Stimulated activated CD8-positive, alpha-beta memory T cell treated with anti-CD3 and anti-CD28 coated beads, Interleukin-15, amount 100 ng/mL, for 4 hours (primary cell): ENCODE measurements at regions not wholly inside any gene's neighbourhood (a gene's known extent, or its start where the extent isn't known, plus 50 kb on each side); places are given as distances from the start of the nearest gene placed in this dataset.

Source experiments
- DNase-seq, 2 donors: peaks; one replicate each; pipeline ENCODE4 v3.0.0-alpha.2; 2020; ENCODE audit warnings: low read depth in 2 of 2

DNA sequence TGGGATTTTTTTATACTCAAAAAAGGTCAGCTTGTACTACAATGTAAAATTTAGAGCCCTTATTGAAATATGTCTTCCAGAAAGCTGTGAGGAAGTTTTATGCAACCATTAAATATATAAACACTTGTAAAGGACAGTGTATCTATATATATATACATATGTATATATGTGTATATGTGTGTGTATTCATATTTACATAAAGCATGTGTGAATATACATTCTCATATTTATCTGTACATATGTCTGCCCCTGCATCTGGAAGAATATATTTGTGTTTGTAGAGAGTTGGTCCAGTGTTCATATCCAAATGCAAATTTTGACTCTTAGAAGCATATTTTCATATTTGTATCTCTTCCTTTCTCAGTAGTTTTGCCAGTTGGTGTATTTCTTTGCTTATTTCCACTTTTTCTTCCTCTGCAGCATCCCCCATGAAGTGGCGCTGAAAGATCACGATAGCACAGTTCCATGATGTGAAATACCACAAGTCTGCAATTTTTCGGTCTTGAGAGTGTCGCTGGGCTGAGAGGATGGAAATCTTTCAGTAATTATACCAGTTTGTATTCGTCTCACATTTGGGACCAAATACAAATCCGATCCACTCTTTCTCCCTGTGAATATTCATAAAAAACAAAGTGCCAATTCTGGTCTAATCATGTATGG, 311.7 kb upstream of the DPH6 start:
- DNase-seq: no peak

- no peak for DNase-seq
These were observed 312.7 kb upstream of the DPH6 start for GRCh38 chr15:35858707-35859106.

- DNase-seq: no peak
These were observed 317.7 kb upstream of the DPH6 start for GRCh38 chr15:35863655-35864054.

GRCh38 chr15:35867356-35867755, 321.4 kb upstream of the DPH6 start:
- DNase-seq: no peak

DNA sequence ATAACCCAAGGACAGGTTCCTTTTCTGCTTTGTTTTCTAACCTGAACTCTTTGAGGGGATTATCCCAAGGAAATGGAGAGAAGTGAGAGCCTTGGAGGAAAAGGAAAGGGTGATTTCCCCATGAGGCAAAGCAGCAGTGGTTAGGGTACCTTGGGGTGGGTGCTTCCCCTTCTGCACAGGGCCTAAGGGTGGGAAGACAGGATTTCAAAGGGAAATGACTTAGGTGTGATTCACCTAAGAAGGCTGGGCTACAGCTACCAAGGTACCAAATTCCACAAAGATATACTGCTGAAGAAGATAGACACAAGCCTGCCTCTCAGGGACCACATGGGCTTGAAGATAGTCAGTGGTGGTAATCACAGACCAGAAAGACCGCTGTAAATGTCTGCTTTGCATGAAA, 325.3 kb upstream of the DPH6 start:
- DNase-seq: no peak

DNA sequence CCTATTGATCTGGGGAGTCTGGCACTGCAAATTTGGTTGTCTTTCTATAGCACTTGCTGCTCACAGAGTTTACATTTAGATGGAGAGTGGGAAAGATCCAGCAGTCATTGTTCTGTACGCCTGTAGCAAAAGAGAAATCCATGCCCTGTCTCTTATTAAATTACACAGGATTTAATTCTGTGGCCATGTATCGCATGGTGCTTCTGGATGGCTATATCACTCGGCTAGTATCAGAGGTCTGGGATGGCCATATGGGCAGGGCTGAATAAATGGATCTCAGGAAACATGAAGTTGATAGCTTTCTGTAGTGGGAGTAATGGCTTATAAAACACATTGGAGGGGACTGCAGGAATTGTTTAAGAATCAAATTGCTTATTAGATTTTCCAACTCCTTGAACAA, 325.8 kb upstream of the DPH6 start:
- no peak for DNase-seq

- DNase-seq: no peak
These were observed 326.6 kb upstream of the DPH6 start for GRCh38 chr15:35872577-35872976.

DNA sequence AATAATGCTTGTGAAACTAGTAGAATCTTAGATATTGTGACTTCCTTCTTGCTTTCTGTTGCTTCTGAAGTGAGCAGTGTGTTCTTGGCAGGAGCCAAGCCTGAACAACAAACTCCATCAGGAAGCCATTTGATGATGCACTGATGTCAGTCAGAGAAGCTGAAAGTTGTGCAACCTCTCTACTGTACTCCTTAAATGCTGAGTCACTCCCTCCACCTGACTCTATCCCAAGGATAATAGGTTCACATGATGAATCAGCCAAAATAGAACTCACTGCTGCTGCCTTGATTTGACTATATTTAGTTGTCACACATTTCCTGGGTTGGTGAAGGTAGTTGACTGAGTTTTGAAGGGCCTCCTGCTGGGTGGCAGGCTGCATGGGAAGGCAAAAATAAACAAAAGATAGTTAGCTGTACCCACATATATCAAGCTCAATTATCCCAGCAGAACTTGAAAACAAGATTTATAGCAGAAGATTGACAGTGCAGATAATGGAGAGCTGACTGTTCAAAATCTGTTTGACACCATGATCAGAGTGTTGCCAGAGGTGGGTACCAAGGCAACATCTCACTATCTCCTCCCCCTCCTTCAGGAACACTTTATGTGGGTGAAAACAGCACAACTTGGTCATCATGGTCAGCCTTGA, 328.4 kb upstream of the DPH6 start:
- DNase-seq: no peak

DNA sequence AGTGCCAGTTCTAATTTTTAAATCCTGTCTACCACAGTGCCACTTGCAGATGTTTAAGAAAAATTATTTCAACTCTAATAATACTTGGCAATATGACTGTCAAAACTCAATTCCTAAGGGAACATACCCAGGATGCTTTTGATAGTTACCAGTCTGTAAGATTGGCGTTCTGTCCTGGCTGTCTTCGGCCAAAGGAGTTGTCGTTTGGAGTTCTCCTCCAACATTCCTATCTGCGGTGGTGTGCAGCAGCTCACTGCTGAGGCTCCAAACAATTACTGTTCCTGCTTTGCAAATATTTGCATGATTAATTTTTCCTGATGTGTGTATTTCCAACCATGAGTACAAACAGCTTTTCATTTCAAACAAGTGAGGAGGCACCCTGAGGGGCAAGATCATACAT, 330.8 kb upstream of the DPH6 start:
- no peak for DNase-seq

DNA sequence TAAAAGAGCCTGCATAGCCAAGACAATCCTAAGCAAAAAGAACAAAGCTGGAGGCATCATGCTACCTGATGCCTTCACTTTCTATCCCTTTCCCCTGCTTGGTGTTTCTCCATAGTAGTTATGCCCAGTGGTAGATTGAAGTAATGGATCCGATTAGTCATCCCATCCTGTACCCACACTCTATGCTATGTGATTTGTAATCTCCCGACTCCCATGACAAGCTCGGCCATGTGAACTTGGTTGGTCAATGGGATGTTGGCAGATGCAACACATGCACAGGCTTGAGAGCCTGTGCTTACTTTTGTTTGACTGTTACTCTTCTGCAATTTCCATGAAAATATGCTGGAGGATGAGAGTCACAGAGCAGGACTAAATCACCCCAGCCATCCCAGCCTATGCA, 334.9 kb upstream of the DPH6 start:
- DNase-seq: no peak

DNA sequence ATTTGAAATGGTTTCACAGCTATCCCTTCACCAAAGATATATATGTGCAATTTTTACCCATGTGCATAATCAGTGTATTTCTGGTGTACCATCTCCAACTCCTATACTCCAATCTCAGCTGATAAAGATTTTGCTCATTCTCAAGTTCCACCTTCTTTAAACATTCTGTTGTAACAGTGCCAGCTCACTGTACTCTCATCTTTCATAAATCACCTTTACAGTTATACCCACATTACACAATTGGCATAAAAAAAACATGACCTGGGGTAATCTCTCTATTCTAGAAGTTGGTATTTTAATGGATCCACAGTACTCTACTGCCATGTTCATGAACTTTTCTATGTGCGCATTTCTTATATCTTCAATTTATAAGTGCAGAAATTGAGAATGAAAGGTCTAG, 339.9 kb upstream of the DPH6 start:
- DNase-seq: no peak

- DNase-seq: no peak
These were observed 340.8 kb upstream of the DPH6 start for GRCh38 chr15:35886765-35887164.

- DNase-seq: no peak
These were observed 342.9 kb upstream of the DPH6 start for GRCh38 chr15:35888815-35889214.

- no peak for DNase-seq
These were observed 361.5 kb upstream of the DPH6 start for GRCh38 chr15:35907511-35907910.

GRCh38 chr15:35909414-35909813, 363.4 kb upstream of the DPH6 start:
- DNase-seq: no peak

- DNase-seq: no peak
These were observed 364.3 kb upstream of the DPH6 start for GRCh38 chr15:35910227-35910626.

DNA sequence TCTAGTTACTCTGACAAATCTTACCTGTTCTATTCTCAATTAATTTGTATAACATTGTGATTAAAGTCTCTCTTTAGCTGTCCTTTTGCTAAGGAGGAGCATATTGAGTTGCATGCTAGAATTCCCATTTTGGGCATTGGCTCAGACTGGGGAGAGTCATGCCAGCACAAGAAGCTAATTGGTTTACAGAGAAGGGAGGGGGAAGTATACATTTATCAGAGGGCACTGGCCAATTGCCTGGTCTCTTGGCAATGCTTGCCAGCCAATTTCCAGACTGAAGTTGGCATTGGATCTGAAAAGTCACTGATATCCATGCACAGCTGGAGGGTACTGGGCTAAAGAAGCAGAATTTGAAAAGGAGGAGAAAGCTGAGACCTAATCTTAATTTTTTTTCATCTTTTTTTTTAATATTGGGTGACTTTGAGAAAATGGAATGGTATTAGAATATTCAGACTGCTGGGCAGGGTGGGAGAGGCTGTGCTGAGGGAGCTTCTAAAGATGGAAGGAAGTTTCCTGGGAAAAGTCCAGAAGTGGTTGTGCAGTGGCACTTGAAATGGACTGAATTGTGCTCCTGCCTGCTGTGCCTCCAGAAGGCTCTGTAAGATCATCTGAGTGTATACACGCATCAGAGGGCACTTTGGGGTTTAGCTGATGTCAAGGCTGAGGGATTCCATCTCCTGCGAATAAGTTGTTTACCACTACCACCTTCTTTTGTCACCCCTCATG, 365.2 kb upstream of the DPH6 start:
- no peak for DNase-seq

DNA sequence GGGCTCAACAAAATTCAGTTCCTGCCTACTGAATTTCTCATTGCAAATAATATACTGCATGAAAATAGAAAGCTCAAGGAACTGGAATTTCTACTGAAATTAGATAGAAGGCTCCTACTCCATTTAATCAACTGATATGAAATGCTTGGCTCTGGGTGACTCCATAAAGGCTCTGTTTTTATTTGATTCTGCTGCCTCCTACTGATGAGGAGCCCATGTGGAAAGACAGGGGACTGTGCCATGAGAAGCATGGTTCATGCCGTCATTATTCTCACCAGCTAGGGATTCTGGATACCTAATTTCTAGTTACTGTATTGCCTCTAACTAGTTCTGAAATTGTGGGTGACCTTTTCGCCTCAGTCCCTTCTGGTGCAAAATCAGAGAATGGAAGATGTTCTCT, 366.2 kb upstream of the DPH6 start:
- no peak for DNase-seq

- DNase-seq: no peak
These were observed 368.6 kb upstream of the DPH6 start for GRCh38 chr15:35914573-35914972.

DNA sequence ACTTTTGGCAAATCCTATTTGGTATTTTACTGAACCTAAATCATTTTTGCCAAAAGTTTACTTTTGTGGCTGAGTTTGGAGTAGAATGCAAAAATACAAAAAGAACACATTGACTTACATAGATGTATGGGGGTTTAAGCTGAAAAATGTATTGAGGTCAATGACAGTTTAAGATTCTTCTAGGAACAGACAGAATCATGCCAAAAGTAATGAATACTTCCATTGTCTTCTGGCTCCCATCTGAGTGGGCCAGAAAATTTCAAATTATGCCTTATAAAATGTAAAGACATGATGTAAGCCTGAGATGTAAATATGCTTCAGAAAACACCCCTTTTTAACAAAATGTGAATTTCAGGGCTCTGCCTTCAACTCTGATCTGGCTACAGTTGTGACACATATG, 375.1 kb upstream of the DPH6 start:
- DNase-seq: no peak

DNA sequence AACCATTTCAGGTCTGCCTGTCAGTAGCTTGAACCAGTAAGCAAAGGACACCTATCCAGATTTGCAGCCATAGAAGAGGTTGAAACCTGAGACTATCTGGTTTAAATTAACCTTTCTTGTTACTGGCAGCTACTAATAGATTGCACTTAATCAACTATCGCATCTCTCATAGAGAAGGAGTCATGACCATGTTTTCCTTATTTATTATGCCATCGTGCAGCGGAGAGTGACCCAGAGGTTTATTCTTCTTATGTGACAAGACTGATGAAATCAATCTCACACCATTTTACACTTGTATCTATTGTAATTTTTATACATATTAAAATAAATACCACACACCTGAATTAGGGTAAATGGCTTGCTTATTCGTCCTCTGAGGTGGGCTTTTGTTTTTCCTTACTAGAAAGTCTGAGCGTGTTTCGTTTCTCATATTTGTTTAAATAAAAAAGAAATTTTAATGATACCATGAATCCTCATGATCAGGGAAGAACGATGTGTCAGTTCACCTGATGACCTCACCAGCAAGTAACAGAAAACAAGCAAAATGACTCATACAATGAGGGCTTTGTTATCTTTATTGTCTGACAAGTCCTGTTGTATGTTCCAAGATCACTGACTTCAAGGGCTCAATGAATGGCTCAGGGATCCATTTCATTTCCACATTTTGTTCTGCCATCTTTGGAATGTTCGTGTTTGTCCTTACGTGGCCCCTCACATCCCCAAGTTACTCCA, 379.5 kb upstream of the DPH6 start:
- no peak for DNase-seq

DNA sequence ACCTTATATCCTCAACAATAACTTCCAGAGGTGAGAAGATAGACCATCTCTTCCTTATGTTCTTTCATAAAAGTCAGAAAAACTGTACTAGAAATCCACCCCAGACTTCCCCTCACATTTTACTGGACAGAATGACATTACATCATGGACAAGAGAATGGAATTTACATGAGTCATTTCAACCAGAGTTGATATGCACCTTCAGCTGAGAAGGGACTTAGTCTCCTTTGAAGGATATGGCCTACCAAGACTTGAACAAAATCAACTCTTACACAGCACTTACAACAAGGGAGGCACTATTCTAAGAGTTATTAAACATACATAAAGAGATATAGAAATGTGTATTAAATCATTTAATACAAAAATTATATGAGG, 380.0 kb upstream of the DPH6 start:
- DNase-seq: no peak

DNA sequence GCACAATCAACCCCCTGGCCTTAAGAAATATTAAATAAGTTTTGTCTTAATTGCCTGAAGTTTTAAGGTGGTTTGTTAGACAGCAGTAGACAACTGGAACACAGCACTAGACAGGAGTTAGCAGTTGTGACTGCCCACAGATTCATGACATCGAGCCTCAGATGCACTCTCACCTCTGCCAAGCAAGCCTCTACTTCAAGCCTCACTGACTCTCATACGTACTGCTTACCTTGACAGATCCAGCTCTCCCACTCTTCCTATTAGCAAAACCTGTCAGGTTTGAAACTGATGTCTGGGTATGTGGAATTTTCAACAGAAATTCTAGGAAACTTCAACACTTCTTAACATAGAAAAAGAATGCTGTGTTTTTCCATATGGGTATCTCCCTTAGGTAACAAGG, 382.9 kb upstream of the DPH6 start:
- DNase-seq: no peak
